Testis (tissue), 2 donors: ENCODE measurements at regions not wholly inside any gene's neighbourhood (a gene's known extent, or its start where the extent isn't known, plus 50 kb on each side); places are given as distances from the start of the nearest gene placed in this dataset.

Experiments
- POLR2A ChIP-seq: fragments of 450-650 bp; IDR thresholded peaks from one replicate; pipeline ENCODE4 v1.6.1; 2017; ENCODE audit warnings: antibody characterized with exemption, mild to moderate bottlenecking, moderate library complexity
- TF ChIP-seq, protein P1 (sequence below), 3 experiments: fragments of 450-650 bp in 2 of 3; fragments of 200-600 bp in 1 of 3; sonication (generic) in 1 of 3; IDR thresholded peaks; one replicate each; pipeline ENCODE4 v1.5.1; 2016 to 2019; ENCODE audit warnings: antibody characterized with exemption in 3 of 3, mild to moderate bottlenecking in 2 of 3, moderate library complexity in 1 of 3

DNA sequence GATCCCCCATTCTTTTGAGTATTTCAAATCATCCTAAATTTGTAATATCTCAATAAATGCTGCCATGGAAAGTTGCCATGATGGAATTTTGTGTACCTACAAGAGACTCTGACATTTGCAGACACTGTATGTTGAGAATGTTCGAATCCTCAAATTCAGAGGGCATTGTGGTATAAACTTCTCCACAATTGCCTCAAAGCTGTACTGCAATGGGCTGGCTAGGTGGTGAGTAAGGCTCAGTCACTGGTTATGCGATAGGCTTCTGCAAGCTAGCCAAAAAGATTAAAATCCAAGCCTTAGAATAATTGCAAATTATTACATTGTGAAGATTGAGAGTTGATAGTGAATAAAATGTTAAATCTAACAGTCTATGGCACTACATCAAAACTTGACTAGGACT is 130.2 kb upstream of the CEP162 start:
- TF ChIP-seq, protein P1, sequence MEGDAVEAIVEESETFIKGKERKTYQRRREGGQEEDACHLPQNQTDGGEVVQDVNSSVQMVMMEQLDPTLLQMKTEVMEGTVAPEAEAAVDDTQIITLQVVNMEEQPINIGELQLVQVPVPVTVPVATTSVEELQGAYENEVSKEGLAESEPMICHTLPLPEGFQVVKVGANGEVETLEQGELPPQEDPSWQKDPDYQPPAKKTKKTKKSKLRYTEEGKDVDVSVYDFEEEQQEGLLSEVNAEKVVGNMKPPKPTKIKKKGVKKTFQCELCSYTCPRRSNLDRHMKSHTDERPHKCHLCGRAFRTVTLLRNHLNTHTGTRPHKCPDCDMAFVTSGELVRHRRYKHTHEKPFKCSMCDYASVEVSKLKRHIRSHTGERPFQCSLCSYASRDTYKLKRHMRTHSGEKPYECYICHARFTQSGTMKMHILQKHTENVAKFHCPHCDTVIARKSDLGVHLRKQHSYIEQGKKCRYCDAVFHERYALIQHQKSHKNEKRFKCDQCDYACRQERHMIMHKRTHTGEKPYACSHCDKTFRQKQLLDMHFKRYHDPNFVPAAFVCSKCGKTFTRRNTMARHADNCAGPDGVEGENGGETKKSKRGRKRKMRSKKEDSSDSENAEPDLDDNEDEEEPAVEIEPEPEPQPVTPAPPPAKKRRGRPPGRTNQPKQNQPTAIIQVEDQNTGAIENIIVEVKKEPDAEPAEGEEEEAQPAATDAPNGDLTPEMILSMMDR (IDR thresholded peaks at IDR 0.05) = no peak
- TF ChIP-seq POLR2A = no peak
